ENCODE measurements at regions not wholly inside any gene's neighbourhood (a gene's known extent, or its start where the extent isn't known, plus 50 kb on each side); places are given as distances from the start of the nearest gene placed in this dataset.

GRCh38 chr12:39112064-39112463 is 206.7 kb upstream of the CPNE8 start:
- H3K4me3 Mint-ChIP-seq = no peak overlapping the region
- TF ChIP-seq, protein P1, sequence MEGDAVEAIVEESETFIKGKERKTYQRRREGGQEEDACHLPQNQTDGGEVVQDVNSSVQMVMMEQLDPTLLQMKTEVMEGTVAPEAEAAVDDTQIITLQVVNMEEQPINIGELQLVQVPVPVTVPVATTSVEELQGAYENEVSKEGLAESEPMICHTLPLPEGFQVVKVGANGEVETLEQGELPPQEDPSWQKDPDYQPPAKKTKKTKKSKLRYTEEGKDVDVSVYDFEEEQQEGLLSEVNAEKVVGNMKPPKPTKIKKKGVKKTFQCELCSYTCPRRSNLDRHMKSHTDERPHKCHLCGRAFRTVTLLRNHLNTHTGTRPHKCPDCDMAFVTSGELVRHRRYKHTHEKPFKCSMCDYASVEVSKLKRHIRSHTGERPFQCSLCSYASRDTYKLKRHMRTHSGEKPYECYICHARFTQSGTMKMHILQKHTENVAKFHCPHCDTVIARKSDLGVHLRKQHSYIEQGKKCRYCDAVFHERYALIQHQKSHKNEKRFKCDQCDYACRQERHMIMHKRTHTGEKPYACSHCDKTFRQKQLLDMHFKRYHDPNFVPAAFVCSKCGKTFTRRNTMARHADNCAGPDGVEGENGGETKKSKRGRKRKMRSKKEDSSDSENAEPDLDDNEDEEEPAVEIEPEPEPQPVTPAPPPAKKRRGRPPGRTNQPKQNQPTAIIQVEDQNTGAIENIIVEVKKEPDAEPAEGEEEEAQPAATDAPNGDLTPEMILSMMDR (IDR thresholded peaks at IDR 0.05; ENCODE audit: unreplicated experiment) = no peak
- H3K9me3 Mint-ChIP-seq = no peaks in the 10 kb centered on the region
- DNase-seq (ENCODE audit: low spot score in 2 of 2, unreplicated experiment in 2 of 2) = no peak
- H3K36me3 Mint-ChIP-seq = no peaks in the 10 kb centered on the region
- peaks cover 18% of the 10 kb centered on the region for H3K4me1 Mint-ChIP-seq
- H3K27ac Mint-ChIP-seq = peak overlapping the region; percentile 30
- H3K27me3 Mint-ChIP-seq (ENCODE audit: low read depth) = no peaks in the 10 kb centered on the region

- no peak overlapping the region for H3K27ac Mint-ChIP-seq
- H3K9me3 Mint-ChIP-seq = peaks cover 4% of the 10 kb centered on the region
- no peak for DNase-seq (ENCODE audit: low spot score in 2 of 2, unreplicated experiment in 2 of 2)
- H3K27me3 Mint-ChIP-seq (ENCODE audit: low read depth) = no peaks in the 10 kb centered on the region
- no peaks in the 10 kb centered on the region for H3K36me3 Mint-ChIP-seq
- no peak overlapping the region for H3K4me3 Mint-ChIP-seq
- TF ChIP-seq, protein P1 (IDR thresholded peaks at IDR 0.05; ENCODE audit: unreplicated experiment) = no peak
- H3K4me1 Mint-ChIP-seq = no peaks in the 10 kb centered on the region
Observed at GRCh38 chr12:39105111-39105510, 199.7 kb upstream of the CPNE8 start.

GRCh38 chr12:39103552-39104165 is 198.3 kb upstream of the CPNE8 start:
- no peak overlapping the region for H3K27ac Mint-ChIP-seq
- H3K4me1 Mint-ChIP-seq = no peaks in the 10 kb centered on the region
- H3K9me3 Mint-ChIP-seq = peaks cover 4% of the 10 kb centered on the region
- no peaks in the 10 kb centered on the region for H3K36me3 Mint-ChIP-seq
- H3K27me3 Mint-ChIP-seq (ENCODE audit: low read depth) = no peaks in the 10 kb centered on the region
- H3K4me3 Mint-ChIP-seq = no peak overlapping the region
- no peak for DNase-seq (ENCODE audit: low spot score in 2 of 2, unreplicated experiment in 2 of 2)
- TF ChIP-seq, protein P1 (IDR thresholded peaks at IDR 0.05; ENCODE audit: unreplicated experiment) = peak; percentile 75

DNA sequence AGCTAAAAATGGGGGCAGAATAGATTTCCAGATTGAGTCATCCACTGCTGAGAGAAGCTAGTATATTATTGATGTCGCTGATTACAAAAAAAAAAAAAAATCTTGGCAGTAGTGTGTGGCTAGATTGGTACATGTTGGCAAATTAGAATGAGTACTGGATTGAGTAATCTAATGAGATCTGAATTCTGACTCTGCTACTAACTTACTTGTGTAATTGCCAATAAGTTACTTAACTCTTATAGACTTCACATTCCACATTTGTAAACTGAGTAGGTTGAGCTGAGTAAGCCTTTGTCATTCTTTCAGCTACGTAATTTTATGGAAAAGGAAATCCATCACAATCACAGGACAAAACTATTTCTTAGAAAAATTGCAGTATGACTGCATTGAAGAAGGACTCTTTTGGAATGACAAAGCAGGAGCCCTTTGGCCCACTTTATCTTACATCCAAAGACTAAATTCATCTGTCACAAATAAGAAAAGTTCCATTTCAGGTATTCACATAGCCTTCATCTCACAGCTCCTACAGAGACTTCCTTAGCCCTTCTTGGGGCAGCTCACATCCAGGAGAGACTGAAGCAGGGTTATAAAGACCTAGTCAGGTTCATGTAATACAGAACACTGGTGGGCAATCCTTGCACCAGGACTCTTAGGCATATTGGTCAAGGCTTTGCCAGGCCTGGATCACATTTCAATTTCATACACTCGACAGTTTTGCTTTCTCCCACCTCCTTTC is 197.3 kb upstream of the CPNE8 start:
- TF ChIP-seq, protein P1 (IDR thresholded peaks at IDR 0.05; ENCODE audit: unreplicated experiment) = no peak
- Mint-ChIP-seq H3K9me3 (peaks cover 4% of the 10 kb centered on the region), H3K27me3 (ENCODE audit: low read depth) (no peaks in the 10 kb centered on the region), H3K4me1 (no peaks in the 10 kb centered on the region), H3K4me3 (no peak overlapping the region), H3K27ac (no peak overlapping the region), H3K36me3 (no peaks in the 10 kb centered on the region)
- no peak for DNase-seq (ENCODE audit: low spot score in 2 of 2, unreplicated experiment in 2 of 2)

DNA sequence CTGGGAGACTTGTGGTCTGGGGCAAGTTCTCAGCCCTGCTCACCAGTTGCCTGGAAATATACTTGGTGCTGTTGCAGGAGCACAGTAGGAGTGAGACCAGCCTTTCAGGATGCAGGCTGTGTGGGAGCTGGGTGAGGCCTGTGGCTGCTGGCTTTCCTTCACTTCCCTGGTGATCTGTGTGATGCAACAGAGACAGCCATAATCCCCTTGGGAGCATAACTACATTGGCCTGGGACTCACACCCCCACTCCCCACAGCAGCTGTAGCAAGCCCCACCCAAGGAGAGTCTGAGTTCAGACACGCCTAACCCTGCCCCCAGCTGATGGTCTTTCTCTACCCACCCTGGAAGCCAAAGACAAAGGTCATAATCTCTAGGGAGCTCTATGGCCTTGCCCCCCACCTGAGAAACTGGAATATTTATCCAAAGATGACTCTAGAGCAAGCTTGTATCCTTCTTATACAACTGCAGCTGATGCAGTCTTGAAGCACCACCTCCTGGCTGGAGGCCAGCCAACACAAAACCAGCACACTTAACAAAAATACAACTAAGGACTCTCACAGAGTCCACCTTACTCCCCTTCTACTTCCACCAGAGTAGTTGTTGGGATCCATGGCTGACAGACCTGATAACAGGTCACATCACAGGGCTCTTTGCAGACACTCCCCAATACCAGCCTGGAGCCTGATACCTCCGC is 190.4 kb upstream of the CPNE8 start:
- TF ChIP-seq, protein P1 (IDR thresholded peaks at IDR 0.05; ENCODE audit: unreplicated experiment) = no peak
- H3K27ac Mint-ChIP-seq = no peak overlapping the region
- no peak overlapping the region for H3K4me3 Mint-ChIP-seq
- H3K4me1 Mint-ChIP-seq = no peaks in the 10 kb centered on the region
- no peaks in the 10 kb centered on the region for H3K9me3 Mint-ChIP-seq
- H3K36me3 Mint-ChIP-seq = no peaks in the 10 kb centered on the region
- no peak for DNase-seq (ENCODE audit: low spot score in 2 of 2, unreplicated experiment in 2 of 2)
- H3K27me3 Mint-ChIP-seq (ENCODE audit: low read depth) = peaks cover 12% of the 10 kb centered on the region

Data from mesothelial cell of epicardium (in vitro differentiated cells).